HPDE6-E6E7 (cell line): ENCODE measurements at regions not wholly inside any gene's neighbourhood (a gene's known extent, or its start where the extent isn't known, plus 50 kb on each side); places are given as distances from the start of the nearest gene placed in this dataset.
"Not testable (repeated sequence)": the region's sequence is repeated elsewhere in the genome, so short reads cannot be mapped to it uniquely, and the experiment has no call there.

Experiments
- DNase-seq: peaks from one replicate; pipeline ENCODE4 v3.0.0; 2011; ENCODE audit warnings: missing footprints; ENCODE audit errors: extremely low spot score

- DNase-seq: no peak
These were observed 948.3 kb upstream of the GYPC start for GRCh38 chr2:125707611-125708010.

GRCh38 chr2:125710561-125710960 lies 945.4 kb upstream of the GYPC start:
- DNase-seq: no peak

GRCh38 chr2:125711075-125711474 lies 944.9 kb upstream of the GYPC start:
- DNase-seq: no peak

GRCh38 chr2:125713533-125713932 lies 942.4 kb upstream of the GYPC start:
- DNase-seq: no peak

GRCh38 chr2:125721072-125721721 lies 934.8 kb upstream of the GYPC start:
- no peak for DNase-seq

GRCh38 chr2:125730921-125731320 lies 925.0 kb upstream of the GYPC start:
- DNase-seq: no peak

- DNase-seq: no peak
These were observed 919.7 kb upstream of the GYPC start for GRCh38 chr2:125736306-125736705.

GRCh38 chr2:125745514-125745913 lies 910.4 kb upstream of the GYPC start:
- no peak for DNase-seq

- no peak for DNase-seq
These were observed 909.4 kb upstream of the GYPC start for GRCh38 chr2:125746321-125747164.

- no peak for DNase-seq
These were observed 908.9 kb upstream of the GYPC start for GRCh38 chr2:125747165-125747425.

- DNase-seq: no peak
These were observed 899.5 kb upstream of the GYPC start for GRCh38 chr2:125756431-125756830.

GRCh38 chr2:125796784-125797183 lies 859.2 kb upstream of the GYPC start:
- DNase-seq: no peak

GRCh38 chr2:125797192-125797591 lies 858.8 kb upstream of the GYPC start:
- DNase-seq: no peak

GRCh38 chr2:125822746-125823145 lies 833.2 kb upstream of the GYPC start:
- DNase-seq: no peak

GRCh38 chr2:125825781-125826180 lies 830.2 kb upstream of the GYPC start:
- DNase-seq: not testable (repeated sequence)

GRCh38 chr2:125837128-125837527 lies 818.8 kb upstream of the GYPC start:
- DNase-seq: no peak

- DNase-seq: no peak
These were observed 818.3 kb upstream of the GYPC start for GRCh38 chr2:125837611-125838010.

GRCh38 chr2:125839945-125840344 lies 816.0 kb upstream of the GYPC start:
- no peak for DNase-seq

- DNase-seq: no peak
These were observed 813.9 kb upstream of the GYPC start for GRCh38 chr2:125842041-125842440.

GRCh38 chr2:125850541-125850940 lies 805.4 kb upstream of the GYPC start:
- no peak for DNase-seq

- DNase-seq: no peak
These were observed 803.6 kb upstream of the GYPC start for GRCh38 chr2:125852364-125852763.

- no peak for DNase-seq
These were observed 802.3 kb upstream of the GYPC start for GRCh38 chr2:125853626-125854025.

- no peak for DNase-seq
These were observed 800.8 kb upstream of the GYPC start for GRCh38 chr2:125855204-125855603.
